GM06990 (cell line): ENCODE measurements at regions not wholly inside any gene's neighbourhood (a gene's known extent, or its start where the extent isn't known, plus 50 kb on each side); places are given as distances from the start of the nearest gene placed in this dataset.
"Not testable (repeated sequence)": the region's sequence is repeated elsewhere in the genome, so short reads cannot be mapped to it uniquely, and the experiment has no call there.

Experiments
- DNase-seq: peaks from one replicate; pipeline ENCODE4 v3.0.0-alpha.2; 2011; ENCODE audit not compliant: insufficient read length; ENCODE audit errors: extremely low read depth
- H3K27me3 ChIP-seq: replicated peaks from 2 replicates; pipeline ENCODE4 v1.6.0; 2011; ENCODE audit warnings: low read length; ENCODE audit not compliant: control insufficient read depth, insufficient read depth
- H3K36me3 ChIP-seq: 2 replicates; pipeline ENCODE4 v1.5.1; 2011; ENCODE audit warnings: low read length; ENCODE audit not compliant: control insufficient read depth, insufficient read depth
- H3K4me3 ChIP-seq: replicated peaks from 2 replicates; pipeline ENCODE4 v1.5.1; 2011; ENCODE audit warnings: low read depth, mild to moderate bottlenecking, control low read depth, low read length
- CTCF ChIP-seq: IDR thresholded peaks from 2 replicates; pipeline ENCODE4 v1.5.1; 2011; ENCODE audit warnings: low read length, control low read depth, mild to moderate bottlenecking, inconsistent platforms; ENCODE audit not compliant: insufficient read depth, poor library complexity, severe bottlenecking

- Histone ChIP-seq H3K36me3 (no peaks in the 10 kb centered on the region), H3K27me3 (no peaks in the 10 kb centered on the region), H3K4me3 (no peak overlapping the region)
- DNase-seq, result no peak
- TF ChIP-seq CTCF, result no peak
These were observed 256.1 kb upstream of the CHAC2 start for GRCh38 chr2:53511549-53511948.

DNA sequence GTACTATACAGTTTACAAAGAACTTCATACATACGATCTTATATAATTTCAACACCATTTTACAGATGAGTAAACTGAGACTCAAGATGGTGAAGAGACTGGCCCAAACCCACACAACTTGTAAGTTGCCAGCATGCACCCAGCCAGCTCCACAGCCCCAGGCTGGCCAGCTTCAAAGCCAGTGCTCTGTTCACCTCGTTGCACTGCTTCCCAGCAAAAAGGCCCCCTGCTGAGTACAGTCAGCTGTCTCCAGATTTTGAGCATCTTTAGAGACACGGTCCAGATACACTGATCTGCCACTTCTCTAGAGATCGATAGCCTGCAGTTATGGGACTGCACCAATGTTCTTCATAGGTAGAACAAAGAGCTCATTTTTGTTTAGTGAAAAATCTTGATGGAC lies 257.2 kb upstream of the CHAC2 start:
- DNase-seq, result no peak
- no peak for TF ChIP-seq CTCF
- Histone ChIP-seq H3K27me3 (no peaks in the 10 kb centered on the region), H3K4me3 (no peak overlapping the region), H3K36me3 (no peaks in the 10 kb centered on the region)

- no peak for DNase-seq
- TF ChIP-seq CTCF, result no peak
- H3K27me3 ChIP-seq, result no peaks in the 10 kb centered on the region
- H3K36me3 ChIP-seq, result no peaks in the 10 kb centered on the region
- no peak overlapping the region for H3K4me3 ChIP-seq
These were observed 257.7 kb upstream of the CHAC2 start for GRCh38 chr2:53509831-53510388.

GRCh38 chr2:53508667-53509066 lies 258.9 kb upstream of the CHAC2 start:
- TF ChIP-seq CTCF, result no peak
- no peak for DNase-seq
- Histone ChIP-seq H3K36me3 (no peaks in the 10 kb centered on the region), H3K4me3 (no peak overlapping the region), H3K27me3 (no peaks in the 10 kb centered on the region)

DNA sequence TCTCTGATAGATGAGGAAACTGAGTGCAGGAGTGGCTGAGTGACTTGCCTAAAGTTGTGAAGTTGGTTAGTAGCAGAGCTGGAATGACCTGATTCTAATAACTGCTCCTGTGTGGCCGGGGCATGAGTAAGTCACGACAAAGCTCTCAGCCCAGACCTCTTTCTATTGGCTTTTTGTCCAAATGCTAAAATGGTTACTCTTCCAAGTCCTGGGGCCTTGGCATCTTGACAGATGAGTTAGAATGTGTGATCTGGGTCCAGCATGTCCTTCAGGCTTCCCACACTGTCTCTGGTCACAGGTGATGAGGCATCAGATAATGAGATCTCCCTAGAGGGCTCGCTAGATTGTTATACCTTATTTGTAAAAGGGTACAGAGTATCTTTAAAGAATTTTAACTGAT lies 260.5 kb upstream of the CHAC2 start:
- not testable (repeated sequence) for DNase-seq, H3K4me3 ChIP-seq, H3K36me3 ChIP-seq, H3K27me3 ChIP-seq

DNA sequence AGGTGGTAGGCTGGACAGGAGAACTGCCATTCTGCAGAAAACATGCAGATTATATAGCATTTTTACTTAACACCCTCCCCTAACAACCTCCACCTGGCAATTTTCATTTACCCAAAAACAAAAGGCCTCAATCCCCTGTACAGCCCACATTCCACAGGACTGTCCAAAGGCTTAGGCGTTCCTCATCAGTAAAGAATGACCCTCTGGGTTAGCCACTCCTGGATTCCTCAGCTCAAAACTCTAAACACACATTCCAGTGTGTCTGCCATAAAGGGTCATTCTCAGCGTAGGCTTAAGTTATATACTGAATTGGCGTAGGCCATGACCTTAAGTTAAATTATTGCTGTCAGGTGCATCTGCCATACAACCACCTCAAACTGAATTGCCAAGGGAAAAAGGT lies 261.8 kb upstream of the CHAC2 start:
- Histone ChIP-seq H3K27me3 (no peaks in the 10 kb centered on the region), H3K4me3 (no peak overlapping the region), H3K36me3 (no peaks in the 10 kb centered on the region)
- no peak for DNase-seq
- no peak for TF ChIP-seq CTCF
